ENCODE measurements at regions not wholly inside any gene's neighbourhood (a gene's known extent, or its start where the extent isn't known, plus 50 kb on each side); places are given as distances from the start of the nearest gene placed in this dataset.

- no peak for DNase-seq
- Histone ChIP-seq H3K27me3 (ENCODE audit: control insufficient read depth in 3 of 3, insufficient read depth in 3 of 3, low read length in 2 of 3) (no peaks in the 10 kb centered on the region), H3K9ac (ENCODE audit: insufficient read depth in 1 of 2, low read length in 2 of 2) (no peak overlapping the region), H3K4me3 (no peak overlapping the region), H3K27ac (ENCODE audit: low read depth in 1 of 2, low read length in 1 of 2) (no peak overlapping the region), H3K4me1 (ENCODE audit: control insufficient read depth in 5 of 5, insufficient read depth in 5 of 5, low read length in 5 of 5) (peaks cover 0 to 2% (median 0%) of the 10 kb centered on the region in 5 donors), H3K36me3 (ENCODE audit: control insufficient read depth in 4 of 4, insufficient read depth in 4 of 4, low read length in 4 of 4) (no peaks in the 10 kb centered on the region), H3K9me3 (ENCODE audit: control insufficient read depth in 4 of 4, insufficient read depth in 3 of 4, low read length in 3 of 4) (no peaks in the 10 kb centered on the region)
- TF ChIP-seq, protein P1, sequence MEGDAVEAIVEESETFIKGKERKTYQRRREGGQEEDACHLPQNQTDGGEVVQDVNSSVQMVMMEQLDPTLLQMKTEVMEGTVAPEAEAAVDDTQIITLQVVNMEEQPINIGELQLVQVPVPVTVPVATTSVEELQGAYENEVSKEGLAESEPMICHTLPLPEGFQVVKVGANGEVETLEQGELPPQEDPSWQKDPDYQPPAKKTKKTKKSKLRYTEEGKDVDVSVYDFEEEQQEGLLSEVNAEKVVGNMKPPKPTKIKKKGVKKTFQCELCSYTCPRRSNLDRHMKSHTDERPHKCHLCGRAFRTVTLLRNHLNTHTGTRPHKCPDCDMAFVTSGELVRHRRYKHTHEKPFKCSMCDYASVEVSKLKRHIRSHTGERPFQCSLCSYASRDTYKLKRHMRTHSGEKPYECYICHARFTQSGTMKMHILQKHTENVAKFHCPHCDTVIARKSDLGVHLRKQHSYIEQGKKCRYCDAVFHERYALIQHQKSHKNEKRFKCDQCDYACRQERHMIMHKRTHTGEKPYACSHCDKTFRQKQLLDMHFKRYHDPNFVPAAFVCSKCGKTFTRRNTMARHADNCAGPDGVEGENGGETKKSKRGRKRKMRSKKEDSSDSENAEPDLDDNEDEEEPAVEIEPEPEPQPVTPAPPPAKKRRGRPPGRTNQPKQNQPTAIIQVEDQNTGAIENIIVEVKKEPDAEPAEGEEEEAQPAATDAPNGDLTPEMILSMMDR (IDR thresholded peaks at IDR 0.05; ENCODE audit: control extremely low read depth, extremely low read depth): no peak
- WGBS, 2 donors: 89 to 96% methylated on average over 4 of the region's 4 CpGs
- no peak for ATAC-seq (ENCODE audit: insufficient read depth, low FRiP score)
Observed at GRCh38 chr5:117679046-117679445, 1104.4 kb upstream of the SEMA6A start.

- Histone ChIP-seq H3K9ac (ENCODE audit: insufficient read depth in 1 of 2, low read length in 2 of 2) (no peak overlapping the region), H3K9me3 (ENCODE audit: control insufficient read depth in 4 of 4, insufficient read depth in 3 of 4, low read length in 3 of 4) (no peaks in the 10 kb centered on the region), H3K36me3 (ENCODE audit: control insufficient read depth in 4 of 4, insufficient read depth in 4 of 4, low read length in 4 of 4) (no peaks in the 10 kb centered on the region), H3K4me3 (no peak overlapping the region), H3K27me3 (ENCODE audit: control insufficient read depth in 3 of 3, insufficient read depth in 3 of 3, low read length in 2 of 3) (no peaks in the 10 kb centered on the region), H3K27ac (ENCODE audit: low read depth in 1 of 2, low read length in 1 of 2) (no peak overlapping the region), H3K4me1 (ENCODE audit: control insufficient read depth in 5 of 5, insufficient read depth in 5 of 5, low read length in 5 of 5) (no peaks in the 10 kb centered on the region)
- ATAC-seq (ENCODE audit: insufficient read depth, low FRiP score) (no peak), DNase-seq (no peak)
- 82 to 84% methylated on average over 4 of the region's 4 CpGs for WGBS, 2 donors
- TF ChIP-seq, protein P1 (IDR thresholded peaks at IDR 0.05; ENCODE audit: control extremely low read depth, extremely low read depth): no peak
Observed at GRCh38 chr5:117675646-117676045, 1101.0 kb upstream of the SEMA6A start.

DNA sequence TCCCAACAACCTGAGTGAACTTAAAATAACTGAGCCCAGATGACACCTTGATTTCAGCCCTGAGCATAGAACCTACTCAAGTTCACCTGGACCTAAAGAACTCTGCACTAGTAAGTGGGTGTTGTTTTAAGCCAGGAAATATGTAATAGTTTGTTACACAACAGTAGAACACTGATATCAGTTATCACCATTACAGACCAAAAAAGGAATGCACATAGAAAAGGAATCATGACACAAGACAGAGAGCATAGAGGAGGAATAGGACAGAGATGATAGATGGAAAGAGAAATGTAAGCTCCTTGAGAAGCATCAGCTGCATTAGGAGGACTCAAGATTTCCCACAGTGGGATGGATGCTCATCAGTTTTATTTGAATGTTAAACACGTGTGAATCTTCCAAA, 1096.9 kb upstream of the SEMA6A start:
- no peak for DNase-seq
- Histone ChIP-seq H3K27ac (ENCODE audit: low read depth in 1 of 2, low read length in 1 of 2) (no peak overlapping the region), H3K27me3 (ENCODE audit: control insufficient read depth in 3 of 3, insufficient read depth in 3 of 3, low read length in 2 of 3) (no peaks in the 10 kb centered on the region), H3K9me3 (ENCODE audit: control insufficient read depth in 4 of 4, insufficient read depth in 3 of 4, low read length in 3 of 4) (no peaks in the 10 kb centered on the region), H3K4me1 (ENCODE audit: control insufficient read depth in 5 of 5, insufficient read depth in 5 of 5, low read length in 5 of 5) (no peaks in the 10 kb centered on the region), H3K4me3 (no peak overlapping the region), H3K9ac (ENCODE audit: insufficient read depth in 1 of 2, low read length in 2 of 2) (no peak overlapping the region), H3K36me3 (ENCODE audit: control insufficient read depth in 4 of 4, insufficient read depth in 4 of 4, low read length in 4 of 4) (peaks cover 0 to 2% (median 0%) of the 10 kb centered on the region in 4 donors)
- no peak for ATAC-seq (ENCODE audit: insufficient read depth, low FRiP score)
- WGBS, 2 donors: 65 to 85% methylated on average over 1 of the region's 1 CpG
- TF ChIP-seq, protein P1 (IDR thresholded peaks at IDR 0.05; ENCODE audit: control extremely low read depth, extremely low read depth): no peak

DNA sequence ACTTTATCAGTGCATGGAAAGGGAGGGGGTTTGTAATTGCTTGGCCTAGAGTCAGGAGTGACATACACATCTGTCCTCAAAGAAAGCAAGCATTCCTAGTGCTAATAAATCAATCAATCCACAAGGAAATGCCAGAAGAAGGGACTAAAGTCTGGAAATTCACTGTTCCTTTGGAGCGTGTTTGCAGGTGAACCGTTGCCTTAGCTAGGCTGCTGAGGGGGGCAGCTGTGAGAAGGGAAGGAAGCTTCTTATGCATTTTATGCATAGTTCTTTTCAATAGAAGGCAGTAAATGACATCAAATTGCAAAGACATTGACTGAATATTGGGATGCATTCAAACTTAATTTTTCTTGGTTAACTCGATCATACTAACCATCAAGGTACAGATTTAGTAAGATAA, 1092.5 kb upstream of the SEMA6A start:
- Histone ChIP-seq H3K4me1 (ENCODE audit: control insufficient read depth in 5 of 5, insufficient read depth in 5 of 5, low read length in 5 of 5) (no peaks in the 10 kb centered on the region), H3K36me3 (ENCODE audit: control insufficient read depth in 4 of 4, insufficient read depth in 4 of 4, low read length in 4 of 4) (peaks cover 0 to 2% (median 0%) of the 10 kb centered on the region in 4 donors), H3K4me3 (no peak overlapping the region), H3K27ac (ENCODE audit: low read depth in 1 of 2, low read length in 1 of 2) (no peak overlapping the region), H3K9ac (ENCODE audit: insufficient read depth in 1 of 2, low read length in 2 of 2) (no peak overlapping the region), H3K9me3 (ENCODE audit: control insufficient read depth in 4 of 4, insufficient read depth in 3 of 4, low read length in 3 of 4) (no peaks in the 10 kb centered on the region), H3K27me3 (ENCODE audit: control insufficient read depth in 3 of 3, insufficient read depth in 3 of 3, low read length in 2 of 3) (no peaks in the 10 kb centered on the region)
- DNase-seq (no peak), ATAC-seq (ENCODE audit: insufficient read depth, low FRiP score) (no peak)
- TF ChIP-seq, protein P1 (IDR thresholded peaks at IDR 0.05; ENCODE audit: control extremely low read depth, extremely low read depth): no peak
- 68 to 76% methylated on average over 3 of the region's 3 CpGs for WGBS, 2 donors
